Right hindlimb (tissue), 1 donor: ENCODE measurements at regions not wholly inside any gene's neighbourhood (a gene's known extent, or its start where the extent isn't known, plus 50 kb on each side); places are given as distances from the start of the nearest gene placed in this dataset.

ENCODE experiments used
- DNase-seq: peaks from one replicate; pipeline ENCODE4 v3.0.0-alpha.2; 2018

DNA sequence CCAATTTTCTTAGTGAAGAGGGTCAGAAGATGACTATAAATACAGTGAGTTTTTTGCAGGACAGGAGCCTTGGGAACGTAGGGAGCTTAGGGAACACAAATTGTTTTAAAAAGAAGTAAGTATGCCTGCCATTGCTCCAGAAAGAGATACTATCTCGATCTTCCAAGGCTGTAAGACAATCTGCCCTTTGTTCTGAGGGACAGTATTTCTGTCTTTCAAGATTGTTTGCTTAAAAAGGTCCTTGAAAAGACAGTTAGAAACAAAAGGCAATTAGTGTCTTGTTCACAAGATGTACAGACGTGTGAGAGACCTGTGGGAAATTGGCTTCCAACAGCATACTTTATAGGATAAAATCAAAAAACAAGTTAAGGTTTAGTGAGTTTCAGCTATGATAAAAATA lies 321.2 kb upstream of the FAR2 start:
- DNase-seq = no peak

DNA sequence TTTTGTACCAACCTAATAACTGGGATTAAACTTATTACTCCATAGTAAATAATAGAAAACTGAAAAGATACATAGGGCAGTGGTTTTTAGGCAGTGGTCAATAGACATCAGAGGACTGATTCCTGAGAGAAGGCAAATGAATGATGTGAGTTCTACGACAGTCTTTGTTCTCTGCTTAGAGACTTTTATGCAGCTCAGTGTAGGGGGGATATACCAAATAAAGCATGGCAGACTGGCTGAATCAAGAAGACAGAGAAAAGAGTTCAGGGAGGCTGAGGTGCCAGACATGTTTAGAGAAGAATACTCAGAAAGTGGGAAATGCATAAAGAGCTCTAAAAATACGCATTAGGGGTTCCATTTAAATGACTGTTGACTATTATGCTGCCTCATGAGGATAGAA lies 320.8 kb upstream of the FAR2 start:
- DNase-seq = no peak

DNA sequence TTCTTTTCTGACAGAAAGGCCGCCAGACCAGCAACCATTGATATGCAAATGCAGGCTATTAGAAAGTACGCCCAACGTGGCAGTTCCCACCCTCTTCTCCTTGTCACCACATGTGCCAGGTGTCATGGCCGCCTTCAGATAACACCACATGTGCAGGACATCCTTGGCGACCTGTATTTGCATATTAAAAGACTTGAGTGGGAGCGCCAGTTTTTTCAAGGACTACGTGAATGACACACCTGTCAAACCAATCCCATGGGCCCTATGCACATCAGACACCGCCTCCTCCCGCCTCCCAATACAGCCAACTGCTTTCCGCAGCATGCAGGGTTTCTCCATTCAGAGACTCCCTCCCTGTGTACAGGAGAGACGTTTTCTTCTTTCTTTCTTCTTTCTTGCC lies 318.6 kb upstream of the FAR2 start:
- no peak for DNase-seq

DNA sequence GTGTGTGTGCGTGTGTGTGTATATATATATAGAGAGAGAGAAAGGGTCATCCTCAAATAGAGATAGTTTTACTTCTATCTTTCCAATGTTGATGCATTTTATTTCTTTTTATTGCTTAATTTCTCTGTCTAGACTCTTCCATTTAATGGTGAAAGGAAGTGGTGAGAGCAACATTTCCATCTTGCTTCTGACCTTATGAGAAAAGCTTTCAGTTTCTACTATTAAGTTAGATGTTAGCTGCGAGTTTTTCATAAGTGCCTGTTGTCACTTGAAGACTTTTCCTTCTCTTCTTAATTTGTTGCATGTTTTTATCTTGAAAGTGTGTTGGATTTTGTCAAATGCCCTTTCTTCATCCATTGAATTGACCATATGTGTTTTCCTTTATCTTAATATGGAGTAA lies 304.4 kb upstream of the FAR2 start:
- no peak for DNase-seq

DNA sequence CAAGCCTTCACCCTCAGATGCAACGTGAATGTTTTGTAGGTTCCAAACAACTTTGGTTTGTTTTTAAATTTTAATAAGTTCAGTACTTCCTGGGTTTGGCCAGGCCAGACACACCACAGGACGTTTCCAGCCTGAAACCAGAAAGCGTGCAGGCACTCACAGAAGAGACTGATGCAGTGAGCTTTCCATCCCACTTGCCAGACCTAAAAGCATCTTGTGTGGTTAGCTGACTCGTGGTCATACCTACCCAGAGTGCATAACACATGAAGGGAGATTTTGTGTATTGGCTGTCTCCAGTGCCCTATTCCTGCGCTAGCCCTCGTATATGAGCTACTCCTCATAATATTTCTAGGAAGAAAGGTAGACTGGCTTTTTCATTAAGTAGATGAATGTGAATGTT lies 297.3 kb upstream of the FAR2 start:
- DNase-seq = no peak

DNA sequence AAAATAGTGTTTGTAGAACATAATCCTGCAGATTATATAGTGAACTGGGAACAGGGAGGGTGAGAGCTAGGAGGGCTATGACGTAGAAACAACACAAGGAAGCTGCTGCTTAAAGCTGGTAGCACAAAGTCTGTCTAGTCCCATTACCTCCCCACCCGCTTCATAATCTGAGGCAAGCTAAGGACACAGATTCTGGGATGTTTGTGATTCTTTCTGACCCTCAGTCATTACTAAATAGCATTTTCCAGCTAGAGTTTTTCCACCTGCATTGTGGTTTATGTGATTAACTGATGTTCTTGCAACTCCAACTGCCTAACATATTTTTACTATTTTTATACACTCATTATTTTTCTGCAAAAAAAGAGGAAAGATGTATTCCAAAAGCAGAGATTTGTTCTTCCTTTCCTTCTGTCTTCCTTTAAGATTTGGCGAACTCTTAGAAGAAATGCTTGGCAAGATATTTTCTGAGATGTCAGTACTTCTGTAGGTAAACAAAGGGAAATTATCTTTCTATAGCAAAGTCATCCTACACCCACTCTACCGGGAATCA lies 293.2 kb upstream of the FAR2 start:
- no peak for DNase-seq

DNA sequence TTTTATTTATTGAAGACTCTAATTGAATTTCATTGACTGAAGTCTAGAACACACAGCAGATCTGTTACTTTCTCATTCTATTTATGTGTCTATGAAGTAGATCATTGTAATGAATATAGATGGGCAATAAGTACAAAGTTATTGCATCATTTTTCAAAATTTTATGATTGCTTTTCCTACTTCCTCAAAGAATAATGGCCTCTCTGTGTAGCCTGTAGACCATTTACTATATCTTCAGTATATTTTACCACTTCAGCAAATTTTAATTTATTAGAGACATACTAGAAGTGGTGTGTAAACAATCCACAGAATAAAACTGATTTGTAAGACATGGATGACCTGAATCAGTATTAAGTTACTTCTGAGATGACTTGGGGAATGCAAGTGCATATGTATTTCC lies 291.7 kb upstream of the FAR2 start:
- no peak for DNase-seq

DNA sequence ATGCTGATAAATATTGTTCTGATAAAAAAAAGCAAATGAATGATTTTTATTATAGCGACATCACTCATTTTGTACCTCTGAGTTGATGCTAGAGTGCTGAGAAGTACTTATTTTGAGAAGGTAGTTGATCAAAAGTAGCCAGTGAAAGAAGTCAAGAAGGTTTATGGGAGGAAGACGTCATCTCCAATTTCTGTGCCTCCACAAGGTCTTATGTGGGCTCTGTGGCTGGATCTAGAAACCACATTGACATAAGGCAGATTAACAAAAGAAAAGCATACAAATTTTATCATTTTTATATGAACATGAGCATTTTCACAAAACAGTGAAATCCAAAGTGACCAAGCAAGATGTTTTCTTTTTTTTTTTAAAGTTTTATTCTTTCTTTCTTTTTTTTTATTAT lies 289.5 kb upstream of the FAR2 start:
- no peak for DNase-seq

DNA sequence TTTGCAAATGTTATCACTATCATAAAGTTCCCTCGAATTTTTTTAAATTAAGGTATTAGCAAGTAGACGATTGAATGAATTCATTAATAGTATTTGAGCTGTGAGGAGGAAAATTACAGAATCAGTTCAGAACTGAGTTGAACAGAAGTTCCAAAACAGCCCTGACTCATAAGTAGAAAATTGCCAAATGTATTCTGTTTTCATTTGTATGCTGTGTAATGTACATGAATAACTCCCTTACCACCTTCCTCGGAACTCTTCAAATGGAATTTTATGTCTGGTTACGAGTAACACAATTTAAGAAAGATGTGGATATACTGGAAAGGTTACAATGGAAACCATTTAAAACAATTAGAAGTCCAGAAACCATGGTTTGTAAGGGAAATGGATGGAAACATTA lies 283.3 kb upstream of the FAR2 start:
- no peak for DNase-seq

DNA sequence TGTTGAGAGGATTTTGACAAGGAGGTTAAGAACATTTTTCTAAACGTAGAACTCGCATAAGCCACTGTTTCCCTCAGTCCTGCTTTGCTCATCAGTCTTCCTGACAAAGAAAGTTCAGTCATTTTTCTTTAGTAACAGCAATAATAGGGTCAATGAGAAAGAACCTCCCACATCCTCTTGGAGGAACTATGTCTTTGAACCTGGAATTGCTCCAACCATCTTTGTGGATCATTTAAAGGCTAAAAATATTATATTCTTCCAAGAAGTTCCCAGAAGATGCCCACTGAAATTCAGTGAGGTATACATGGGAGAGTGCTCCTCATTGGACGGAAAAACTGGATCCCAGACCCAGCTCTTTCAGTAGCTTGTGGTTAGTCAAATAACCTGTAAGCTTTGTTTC lies 282.8 kb upstream of the FAR2 start:
- no peak for DNase-seq

DNA sequence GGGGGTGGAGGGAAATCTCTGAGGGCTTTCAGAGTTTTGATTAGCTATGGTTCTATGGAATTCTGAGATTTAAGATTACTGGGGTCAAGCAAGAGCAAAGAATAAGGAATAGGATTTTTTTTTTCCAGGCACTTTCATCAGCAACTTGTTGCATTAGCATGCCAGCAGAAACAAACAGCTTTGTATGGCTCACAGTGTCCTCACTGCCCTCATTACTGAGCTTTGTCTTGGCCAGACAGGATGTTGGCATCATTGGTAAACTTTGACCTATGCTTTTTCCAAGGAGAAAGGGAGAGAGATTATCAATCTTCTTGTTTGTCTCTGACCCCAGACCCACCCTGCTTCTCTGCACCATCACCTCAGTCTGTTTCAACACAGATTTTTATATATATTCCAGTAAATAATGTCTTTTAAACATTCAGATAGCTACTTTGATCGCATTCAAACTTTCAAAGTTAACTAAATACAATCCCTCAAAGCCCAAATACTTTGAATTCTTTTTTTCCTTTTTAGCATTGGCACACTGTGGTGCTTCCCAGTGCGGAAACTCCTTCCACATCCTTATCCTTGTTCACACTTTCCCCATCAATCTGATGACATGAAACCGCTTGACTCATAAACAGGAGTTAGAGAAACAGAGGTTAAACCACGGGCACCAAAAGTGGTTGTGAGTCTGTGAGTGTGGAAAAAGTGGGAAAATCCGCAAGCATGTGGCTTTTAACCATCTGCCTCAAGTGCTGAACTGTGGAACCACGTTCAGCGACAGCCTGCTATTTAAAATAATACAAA lies 282.2 kb upstream of the FAR2 start:
- no peak for DNase-seq

DNA sequence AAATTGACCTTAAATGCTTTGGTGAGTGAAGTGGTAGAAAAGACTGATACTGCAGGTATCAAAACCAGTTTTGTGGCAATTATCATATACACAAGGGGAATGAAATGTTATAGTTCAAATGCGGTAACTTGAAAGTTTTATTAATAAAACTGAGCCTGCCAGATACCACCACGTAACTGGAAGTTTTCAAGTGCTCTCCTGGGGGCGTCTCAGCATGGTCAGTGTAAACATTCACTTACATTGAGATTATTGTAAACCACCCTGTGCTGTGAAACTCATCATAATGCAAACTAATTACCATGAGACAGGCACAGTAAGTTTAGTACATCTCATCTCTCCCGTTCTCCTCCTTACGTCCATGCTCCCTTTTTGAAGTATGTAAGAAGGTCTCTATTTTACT lies 280.7 kb upstream of the FAR2 start:
- no peak for DNase-seq

DNA sequence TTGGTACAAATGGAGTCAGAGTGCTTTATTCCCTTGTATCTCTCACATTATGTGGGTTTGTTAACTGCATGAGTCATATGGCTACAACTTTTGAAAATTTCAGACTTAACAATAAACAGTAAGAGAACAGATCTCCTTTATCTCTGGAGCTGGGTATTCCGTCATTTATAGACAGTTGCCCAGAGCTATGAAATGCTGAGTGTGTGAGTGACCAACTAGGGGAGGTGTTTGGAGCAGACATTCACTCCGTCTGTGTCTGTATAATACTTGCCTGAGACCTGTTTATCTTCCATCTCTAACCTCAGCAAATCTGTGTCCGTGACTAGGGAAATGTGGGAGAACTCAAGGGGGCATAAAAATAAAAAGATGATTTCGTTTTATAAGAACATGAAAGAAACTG lies 279.9 kb upstream of the FAR2 start:
- DNase-seq = no peak

DNA sequence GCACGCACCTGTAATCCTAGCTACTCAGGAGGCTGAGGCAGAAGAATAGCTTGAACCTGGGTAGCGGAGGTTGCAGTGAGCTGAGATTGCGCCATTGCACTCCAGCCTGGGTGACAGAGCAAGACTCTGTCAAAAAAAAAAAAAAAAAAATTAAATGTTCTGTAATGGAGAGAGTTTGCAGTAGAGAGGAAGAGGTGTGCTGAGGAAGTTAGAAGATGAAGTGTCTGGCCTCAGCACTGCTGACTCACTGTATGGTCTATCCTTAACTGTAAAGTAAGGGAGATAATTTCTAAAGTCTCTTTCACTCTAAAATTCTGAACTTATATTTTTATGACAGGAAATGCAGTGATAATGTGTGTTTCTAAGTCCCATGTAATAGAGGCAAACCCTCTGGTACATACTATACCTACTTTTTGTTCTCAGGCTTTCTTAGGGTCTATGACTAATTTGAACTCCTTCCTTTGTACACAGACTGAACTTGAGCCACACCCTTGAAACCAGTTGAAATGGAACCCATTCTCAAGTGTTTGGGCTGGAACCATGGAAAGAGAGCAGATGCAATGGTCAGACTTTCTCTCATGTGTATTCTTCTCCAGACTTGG lies 278.1 kb upstream of the FAR2 start:
- no peak for DNase-seq

DNA sequence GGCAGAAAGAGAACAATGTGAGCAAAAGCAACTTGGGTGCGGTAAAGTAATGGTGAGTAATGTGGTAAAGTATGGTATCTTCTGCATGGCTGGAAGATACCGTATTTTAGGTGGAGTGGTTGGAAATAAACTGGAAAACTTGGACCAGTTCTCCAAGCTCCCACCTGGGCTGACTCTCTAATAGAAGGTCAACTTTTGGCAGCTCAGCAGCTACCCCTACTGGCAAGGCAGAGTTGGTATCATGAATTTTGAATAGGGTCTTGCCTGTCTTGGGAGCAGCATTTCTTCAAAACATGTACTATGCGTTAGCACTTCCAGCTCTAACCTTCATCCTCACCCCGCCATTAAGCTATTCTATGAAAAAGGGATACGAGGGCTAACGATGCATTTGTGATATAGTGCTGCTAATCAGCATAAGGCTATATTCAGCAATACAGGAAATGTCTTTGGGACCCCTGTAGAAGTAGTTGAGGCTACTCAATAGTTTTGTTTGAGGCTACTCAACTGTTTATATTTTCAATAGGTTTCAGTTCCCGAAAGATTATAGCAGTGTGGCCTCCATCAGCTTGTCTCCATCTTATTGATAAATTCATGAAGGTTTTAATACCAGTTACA lies 276.3 kb upstream of the FAR2 start:
- no peak for DNase-seq

DNA sequence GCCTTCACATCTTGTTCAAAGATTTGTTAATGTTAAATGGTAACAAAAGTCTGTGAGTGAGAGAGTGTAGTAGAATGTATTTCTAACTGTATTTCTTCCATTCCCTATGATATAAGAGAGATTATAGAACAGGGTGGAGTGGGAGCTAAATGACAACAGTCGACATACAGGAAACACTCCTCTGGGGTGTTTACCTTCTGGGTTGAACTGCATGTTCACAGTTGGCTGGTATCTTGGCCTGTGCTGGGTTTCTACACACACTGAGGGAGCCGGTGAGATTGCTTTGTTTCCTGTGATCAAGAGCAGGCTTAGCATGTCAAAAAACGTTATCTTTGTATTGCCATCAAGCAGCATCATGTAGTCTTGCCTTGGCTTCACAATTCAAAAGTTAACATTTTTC lies 274.3 kb upstream of the FAR2 start:
- no peak for DNase-seq

DNA sequence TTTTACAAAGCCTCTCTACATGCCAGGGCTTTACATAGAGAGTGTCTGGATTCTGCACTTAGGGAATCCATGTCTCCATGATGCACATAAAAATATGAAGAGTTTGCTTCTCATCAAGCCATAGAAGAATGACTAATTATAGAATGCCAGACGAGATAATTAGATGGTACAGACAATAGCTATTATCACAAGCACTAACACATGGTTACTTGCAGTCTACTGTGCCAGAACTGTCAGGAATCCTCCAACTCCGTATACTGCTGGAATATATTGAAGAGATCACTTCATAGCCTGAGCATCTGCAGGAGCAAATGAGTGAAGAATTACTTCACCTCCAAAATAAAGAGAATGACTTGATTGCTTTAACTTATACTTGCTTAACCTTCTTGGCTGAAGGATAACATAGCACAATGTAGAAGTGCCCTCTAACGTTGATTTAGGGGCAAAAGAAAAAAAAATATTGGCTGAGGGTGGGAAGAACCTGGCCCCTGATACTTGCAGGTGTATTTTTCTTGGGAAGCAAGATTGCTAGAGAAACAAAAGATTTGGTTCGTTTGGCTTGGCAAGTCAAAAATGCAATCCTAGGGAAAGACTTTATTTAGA lies 272.8 kb upstream of the FAR2 start:
- no peak for DNase-seq

DNA sequence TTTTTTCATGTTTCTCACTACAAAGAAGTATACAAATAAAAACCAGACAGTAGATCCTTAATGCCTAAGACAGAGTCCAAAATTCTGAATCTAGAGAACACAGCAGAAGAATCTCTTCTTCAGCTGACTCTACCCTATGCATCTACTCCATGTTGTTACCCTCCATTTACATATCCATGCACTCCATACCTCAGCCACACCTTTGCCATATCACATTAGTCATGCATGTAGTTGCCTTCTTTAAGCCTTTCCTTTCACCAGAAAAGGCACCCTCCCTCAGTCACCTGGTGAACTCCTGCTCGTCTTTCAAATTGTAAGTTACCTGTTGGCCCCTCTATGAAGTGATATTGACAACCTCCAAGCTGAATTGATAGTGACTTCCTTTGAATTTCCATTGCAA lies 271.2 kb upstream of the FAR2 start:
- no peak for DNase-seq

DNA sequence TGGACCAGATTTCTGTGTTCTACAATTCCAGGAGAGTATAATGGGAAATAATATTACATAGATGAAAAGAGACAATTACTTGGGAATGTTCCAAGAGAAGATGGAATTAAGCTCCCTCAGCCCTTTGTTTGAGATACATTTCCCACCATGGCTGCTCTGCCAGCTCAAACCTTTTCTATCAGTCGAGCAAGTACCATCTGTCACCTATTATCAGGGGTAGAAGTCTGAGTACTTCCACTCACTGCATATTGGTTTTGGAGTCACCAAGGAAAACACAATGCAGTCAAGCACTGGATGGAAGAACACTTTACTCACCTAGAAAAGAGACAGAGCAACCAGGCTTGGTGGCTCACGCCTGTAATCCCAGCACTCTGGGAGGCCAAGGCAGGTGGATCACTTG lies 270.4 kb upstream of the FAR2 start:
- no peak for DNase-seq

DNA sequence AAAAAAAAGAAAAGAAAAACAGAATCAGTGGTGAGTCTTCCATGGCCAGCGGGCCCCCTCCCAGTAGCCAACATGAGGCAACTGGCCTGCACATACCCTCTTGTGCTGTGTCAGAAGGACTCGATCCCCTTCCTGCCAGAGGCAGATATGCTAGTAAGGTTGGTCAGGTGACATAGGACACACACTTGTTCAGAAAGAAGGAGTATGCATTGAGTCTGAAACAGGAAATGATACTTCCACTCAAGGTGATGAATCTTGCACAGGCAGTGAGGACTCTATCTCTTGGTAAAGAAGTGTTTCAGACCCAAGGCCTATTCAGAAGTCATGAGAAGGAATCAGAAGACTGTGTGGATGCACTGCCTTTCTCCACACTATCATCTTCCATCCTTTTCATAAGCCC lies 269.7 kb upstream of the FAR2 start:
- no peak for DNase-seq

DNA sequence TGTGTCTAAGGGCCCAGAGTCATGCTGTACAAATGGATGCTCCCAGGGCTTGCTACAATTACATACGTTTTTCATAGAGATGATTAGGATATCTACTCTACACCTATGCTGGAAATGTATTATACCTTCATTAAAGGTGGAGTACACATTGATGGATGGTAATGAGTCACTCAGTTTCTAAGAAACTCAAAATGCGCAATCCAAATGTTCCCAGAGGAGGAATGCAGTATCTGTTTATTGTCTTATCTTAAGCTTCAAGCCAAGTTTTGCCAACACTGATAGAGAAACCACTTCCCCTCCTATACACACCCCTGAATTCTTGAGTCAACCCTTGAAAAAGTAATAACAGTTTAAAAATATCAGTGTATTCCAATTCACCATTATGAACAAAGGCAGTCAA lies 266.6 kb upstream of the FAR2 start:
- no peak for DNase-seq

DNA sequence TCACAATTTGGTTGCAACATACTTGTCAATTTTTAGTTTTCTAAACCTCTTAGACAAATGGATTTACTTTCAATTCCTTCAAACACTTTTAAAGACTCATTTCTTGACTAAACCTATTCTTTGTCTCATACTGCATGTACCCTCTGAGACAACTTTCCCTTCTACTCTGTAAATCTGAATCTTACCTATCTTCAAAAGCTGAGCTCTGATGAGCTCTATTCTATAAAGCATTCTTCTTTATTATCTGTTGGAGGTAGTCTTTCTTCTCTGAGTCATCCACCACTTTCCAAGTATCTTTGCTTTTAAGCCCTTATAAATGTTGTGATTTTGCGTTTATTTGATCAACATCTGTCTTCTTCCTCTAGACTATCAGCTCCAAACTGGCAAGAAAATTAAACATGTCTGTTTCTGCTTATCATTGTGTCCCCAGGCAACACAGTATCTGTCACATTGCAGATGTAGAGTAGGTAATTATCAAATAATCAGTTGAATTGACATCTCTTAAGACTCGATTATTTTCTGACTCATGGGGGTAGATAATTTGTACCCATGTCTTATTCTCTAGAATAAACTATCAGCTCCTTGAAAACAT lies 265.6 kb upstream of the FAR2 start:
- DNase-seq = no peak

DNA sequence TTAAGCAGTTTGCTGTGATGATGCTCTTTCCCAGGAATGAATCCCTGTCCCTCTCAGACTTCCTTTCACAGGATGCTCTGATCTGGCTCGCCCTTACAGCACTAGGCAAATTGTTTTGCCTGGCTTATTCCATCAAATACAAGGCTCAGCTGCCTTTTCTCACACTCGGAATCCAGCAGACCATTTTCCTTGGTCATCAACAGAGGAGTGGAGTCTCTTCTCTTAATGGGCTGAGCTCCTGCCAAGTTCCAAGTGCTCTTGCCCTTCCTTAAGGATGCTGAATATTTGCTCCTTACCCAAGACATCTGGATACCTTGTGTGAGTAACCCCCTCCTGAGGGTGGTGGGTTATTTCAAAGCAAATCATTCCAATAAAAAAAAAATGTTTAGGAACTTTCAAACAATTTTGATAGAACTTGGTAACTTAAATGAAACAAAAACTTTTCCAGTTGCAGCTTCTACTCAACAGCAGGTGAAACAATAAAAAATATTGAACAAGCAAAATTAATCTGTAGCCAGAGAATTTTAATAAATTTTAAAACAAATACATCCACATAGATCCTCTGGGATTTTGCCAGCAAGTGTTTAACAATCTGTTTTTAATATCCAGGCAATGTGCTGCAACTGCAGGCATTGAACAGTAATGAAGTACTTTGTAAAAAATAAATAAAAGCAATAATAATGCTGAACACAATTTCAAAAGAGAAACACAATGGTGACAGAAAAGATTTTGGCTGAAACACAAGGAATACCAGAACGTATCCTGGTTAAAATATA lies 264.0 kb upstream of the FAR2 start:
- DNase-seq = peak; percentile 23
